ENCODE measurements at regions not wholly inside any gene's neighbourhood (a gene's known extent, or its start where the extent isn't known, plus 50 kb on each side); places are given as distances from the start of the nearest gene placed in this dataset.

- TF ChIP-seq EP300 (IDR thresholded peaks at IDR 0.05) (no peak), POLR2A (IDR thresholded peaks at IDR 0.05) (no peak), POLR2AphosphoS5 (IDR thresholded peaks at IDR 0.05) (no peak), CTCF (IDR thresholded peaks at IDR 0.05) (no peak)
- no peaks in the 10 kb centered on the region for H3K9me3 ChIP-seq
- H3K36me3 ChIP-seq = no peaks in the 10 kb centered on the region
- no peak for ATAC-seq (ENCODE audit: low FRiP score in 2 of 2)
- no peak for DNase-seq
- H3K4me3 ChIP-seq = no peak overlapping the region
- H3K27me3 ChIP-seq = no peaks in the 10 kb centered on the region
- H3K4me1 ChIP-seq = no peaks in the 10 kb centered on the region
- no peak overlapping the region for H3K27ac ChIP-seq
- WGBS, 2 donors = 71 to 81% methylated on average over 5 of the region's 5 CpGs
These were observed 183.1 kb downstream of the NMUR2 start for GRCh38 chr5:152221721-152222629.

- Histone ChIP-seq H3K9me3 (no peaks in the 10 kb centered on the region), H3K27me3 (no peaks in the 10 kb centered on the region), H3K4me1 (no peaks in the 10 kb centered on the region), H3K4me3 (no peak overlapping the region), H3K36me3 (no peaks in the 10 kb centered on the region), H3K27ac (no peak overlapping the region)
- no peak for DNase-seq
- 60 to 61% methylated on average over 3 of the region's 3 CpGs for WGBS, 2 donors
- TF ChIP-seq EP300 (IDR thresholded peaks at IDR 0.05) (no peak), POLR2AphosphoS5 (IDR thresholded peaks at IDR 0.05) (no peak), POLR2A (IDR thresholded peaks at IDR 0.05) (no peak), CTCF (IDR thresholded peaks at IDR 0.05) (no peak)
- ATAC-seq (ENCODE audit: low FRiP score in 2 of 2) = no peak
These were observed 186.4 kb downstream of the NMUR2 start for GRCh38 chr5:152218694-152219093.

GRCh38 chr5:152205804-152206203, 199.3 kb downstream of the NMUR2 start:
- no peaks in the 10 kb centered on the region for H3K27me3 ChIP-seq
- 45 to 69% methylated on average over 1 of the region's 1 CpG for WGBS, 2 donors
- ATAC-seq (ENCODE audit: low FRiP score in 2 of 2) (no peak), DNase-seq (no peak)
- no peaks in the 10 kb centered on the region for H3K9me3 ChIP-seq
- no peaks in the 10 kb centered on the region for H3K36me3 ChIP-seq
- H3K27ac ChIP-seq = no peak overlapping the region
- no peak overlapping the region for H3K4me3 ChIP-seq
- H3K4me1 ChIP-seq = no peaks in the 10 kb centered on the region
- TF ChIP-seq EP300 (IDR thresholded peaks at IDR 0.05) (no peak), CTCF (IDR thresholded peaks at IDR 0.05) (no peak), POLR2A (IDR thresholded peaks at IDR 0.05) (no peak), POLR2AphosphoS5 (IDR thresholded peaks at IDR 0.05) (no peak)

- Histone ChIP-seq H3K36me3 (no peaks in the 10 kb centered on the region), H3K4me1 (no peaks in the 10 kb centered on the region), H3K27ac (no peak overlapping the region), H3K9me3 (no peaks in the 10 kb centered on the region), H3K27me3 (no peaks in the 10 kb centered on the region), H3K4me3 (no peak overlapping the region)
- ATAC-seq (ENCODE audit: low FRiP score in 2 of 2) (no peak), DNase-seq (no peak)
- WGBS, 2 donors = 86 to 97% methylated on average over 1 of the region's 1 CpG
- no peak for TF ChIP-seq EP300 (IDR thresholded peaks at IDR 0.05)
- TF ChIP-seq POLR2A (IDR thresholded peaks at IDR 0.05) = no peak
- no peak for TF ChIP-seq POLR2AphosphoS5 (IDR thresholded peaks at IDR 0.05)
- TF ChIP-seq CTCF (IDR thresholded peaks at IDR 0.05) = no peak
These were observed 202.8 kb downstream of the NMUR2 start for GRCh38 chr5:152202321-152202720.
